HUES64 (cell line): ENCODE measurements at regions not wholly inside any gene's neighbourhood (a gene's known extent, or its start where the extent isn't known, plus 50 kb on each side); places are given as distances from the start of the nearest gene placed in this dataset.

Experiments used
- H3K27ac ChIP-seq: 2 replicates; pipeline ENCODE4 v1.7.0; 2013; ENCODE audit warnings: low read depth, low read length, inconsistent platforms
- H3K27me3 ChIP-seq: 2 replicates; pipeline ENCODE4 v1.6.1; 2013; ENCODE audit warnings: mild to moderate bottlenecking, low read length; ENCODE audit not compliant: insufficient read depth
- H3K36me3 ChIP-seq: 2 replicates; pipeline ENCODE4 v1.6.1; 2013; ENCODE audit warnings: mild to moderate bottlenecking, low read length; ENCODE audit not compliant: insufficient read depth
- H3K4me1 ChIP-seq: 2 replicates; pipeline ENCODE4 v1.6.1; 2013; ENCODE audit warnings: mild to moderate bottlenecking, low read length, moderate library complexity; ENCODE audit not compliant: insufficient read depth
- H3K4me3 ChIP-seq: 2 replicates; pipeline ENCODE4 v1.5.1; 2013; ENCODE audit warnings: mild to moderate bottlenecking, low read length, moderate library complexity
- H3K9ac ChIP-seq: 2 replicates; pipeline ENCODE4 v1.6.1; 2013; ENCODE audit warnings: mild to moderate bottlenecking, low read depth, low read length
- H3K9me3 ChIP-seq: 2 replicates; pipeline ENCODE4 v1.6.1; 2013; ENCODE audit warnings: low read depth, low read length; ENCODE audit not compliant: insufficient read depth
- WGBS: fragments of 150-250, 120-280 bp; methylation state at CpG from one replicate; pipeline ENCODE4 v1.1.7; 2013; ENCODE audit warnings: missing lambda C conversion rate; 5-methylcytosine and 5-hydroxymethylcytosine counted together

GRCh38 chr14:48504921-48505320 lies 829.5 kb upstream of the MDGA2 start:
- H3K9ac ChIP-seq = no peak overlapping the region
- H3K27ac ChIP-seq = no peak overlapping the region
- 77% methylated on average over 2 of the region's 4 CpGs for WGBS
- no peaks in the 10 kb centered on the region for H3K9me3 ChIP-seq
- no peaks in the 10 kb centered on the region for H3K36me3 ChIP-seq
- H3K27me3 ChIP-seq = no peaks in the 10 kb centered on the region
- H3K4me3 ChIP-seq = no peak overlapping the region
- H3K4me1 ChIP-seq = no peaks in the 10 kb centered on the region

GRCh38 chr14:48490756-48491155 lies 815.4 kb upstream of the MDGA2 start:
- 93% methylated on average over 4 of the region's 4 CpGs for WGBS
- H3K4me1 ChIP-seq = no peaks in the 10 kb centered on the region
- no peaks in the 10 kb centered on the region for H3K9me3 ChIP-seq
- no peak overlapping the region for H3K9ac ChIP-seq
- H3K4me3 ChIP-seq = no peak overlapping the region
- no peak overlapping the region for H3K27ac ChIP-seq
- H3K36me3 ChIP-seq = no peaks in the 10 kb centered on the region
- no peaks in the 10 kb centered on the region for H3K27me3 ChIP-seq

- Histone ChIP-seq H3K9me3 (no peaks in the 10 kb centered on the region), H3K36me3 (no peaks in the 10 kb centered on the region), H3K4me3 (no peak overlapping the region), H3K4me1 (no peaks in the 10 kb centered on the region), H3K27me3 (no peaks in the 10 kb centered on the region), H3K9ac (no peak overlapping the region), H3K27ac (no peak overlapping the region)
- no CpG with 5 or more reads among the region's 1 CpG for WGBS
Measured at GRCh38 chr14:48473944-48474343, 798.5 kb upstream of the MDGA2 start.

GRCh38 chr14:48456051-48456450 lies 780.6 kb upstream of the MDGA2 start:
- Histone ChIP-seq H3K27me3 (no peaks in the 10 kb centered on the region), H3K36me3 (no peaks in the 10 kb centered on the region), H3K4me1 (no peaks in the 10 kb centered on the region), H3K4me3 (no peak overlapping the region), H3K9me3 (no peaks in the 10 kb centered on the region), H3K9ac (no peak overlapping the region), H3K27ac (no peak overlapping the region)

- no peaks in the 10 kb centered on the region for H3K9me3 ChIP-seq
- H3K27ac ChIP-seq = no peak overlapping the region
- peaks cover 2% of the 10 kb centered on the region; the same call in 1 of the 2 replicates for H3K4me1 ChIP-seq
- no peak overlapping the region for H3K9ac ChIP-seq
- WGBS = 100% methylated on average over 2 of the region's 2 CpGs
- H3K36me3 ChIP-seq = no peaks in the 10 kb centered on the region
- H3K27me3 ChIP-seq = no peaks in the 10 kb centered on the region
- no peak overlapping the region for H3K4me3 ChIP-seq
Measured at GRCh38 chr14:48454887-48455286, 779.5 kb upstream of the MDGA2 start.

- WGBS = 100% methylated on average over 2 of the region's 2 CpGs
- Histone ChIP-seq H3K9ac (no peak overlapping the region), H3K36me3 (no peaks in the 10 kb centered on the region), H3K27ac (no peak overlapping the region), H3K27me3 (no peaks in the 10 kb centered on the region), H3K9me3 (no peaks in the 10 kb centered on the region), H3K4me3 (no peak overlapping the region), H3K4me1 (peaks cover 4% of the 10 kb centered on the region; the same call in 1 of the 2 replicates)
Measured at GRCh38 chr14:48452437-48452995, 777.1 kb upstream of the MDGA2 start.

GRCh38 chr14:48435221-48435620 lies 759.8 kb upstream of the MDGA2 start:
- WGBS = 88% methylated on average over 2 of the region's 2 CpGs
- Histone ChIP-seq H3K4me3 (no peak overlapping the region), H3K9me3 (no peaks in the 10 kb centered on the region), H3K36me3 (no peaks in the 10 kb centered on the region), H3K27me3 (no peaks in the 10 kb centered on the region), H3K4me1 (no peaks in the 10 kb centered on the region), H3K27ac (no peak overlapping the region), H3K9ac (no peak overlapping the region)

- H3K36me3 ChIP-seq = no peaks in the 10 kb centered on the region
- no peak overlapping the region for H3K27ac ChIP-seq
- H3K4me3 ChIP-seq = no peak overlapping the region
- 92% methylated on average over 5 of the region's 5 CpGs for WGBS
- no peaks in the 10 kb centered on the region for H3K9me3 ChIP-seq
- H3K27me3 ChIP-seq = no peaks in the 10 kb centered on the region
- no peaks in the 10 kb centered on the region for H3K4me1 ChIP-seq
- no peak overlapping the region for H3K9ac ChIP-seq
Measured at GRCh38 chr14:48430805-48431204, 755.4 kb upstream of the MDGA2 start.

GRCh38 chr14:48429512-48429911 lies 754.1 kb upstream of the MDGA2 start:
- Histone ChIP-seq H3K36me3 (no peaks in the 10 kb centered on the region), H3K27me3 (no peaks in the 10 kb centered on the region), H3K27ac (no peak overlapping the region), H3K4me1 (no peaks in the 10 kb centered on the region), H3K9me3 (no peaks in the 10 kb centered on the region), H3K9ac (no peak overlapping the region), H3K4me3 (no peak overlapping the region)
- no CpG with 5 or more reads among the region's 2 CpGs for WGBS

GRCh38 chr14:48417715-48418500 lies 742.5 kb upstream of the MDGA2 start:
- H3K27ac ChIP-seq = no peak overlapping the region
- no peaks in the 10 kb centered on the region for H3K36me3 ChIP-seq
- H3K4me3 ChIP-seq = no peak overlapping the region
- no peaks in the 10 kb centered on the region for H3K27me3 ChIP-seq
- H3K9ac ChIP-seq = no peak overlapping the region
- peaks cover 4% of the 10 kb centered on the region for H3K4me1 ChIP-seq
- 97% methylated on average over 4 of the region's 4 CpGs for WGBS
- peaks cover 3% of the 10 kb centered on the region; the same call in 1 of the 2 replicates for H3K9me3 ChIP-seq

GRCh38 chr14:48401321-48401720 lies 725.9 kb upstream of the MDGA2 start:
- no peak overlapping the region for H3K4me3 ChIP-seq
- no peak overlapping the region for H3K27ac ChIP-seq
- H3K9ac ChIP-seq = no peak overlapping the region
- no peaks in the 10 kb centered on the region for H3K36me3 ChIP-seq
- 98% methylated on average over 1 of the region's 1 CpG for WGBS
- H3K27me3 ChIP-seq = no peaks in the 10 kb centered on the region
- peaks cover 7% of the 10 kb centered on the region; the same call in 1 of the 2 replicates for H3K4me1 ChIP-seq
- H3K9me3 ChIP-seq = no peaks in the 10 kb centered on the region
